GM12865 (cell line): ENCODE measurements at regions not wholly inside any gene's neighbourhood (a gene's known extent, or its start where the extent isn't known, plus 50 kb on each side); places are given as distances from the start of the nearest gene placed in this dataset.

Source experiments
- DNase-seq: peaks from one replicate; pipeline ENCODE4 v3.0.0; 2010; ENCODE audit warnings: low read depth
- H3K4me3 ChIP-seq: 2 replicates; pipeline ENCODE4 v1.5.1; 2011; ENCODE audit warnings: mild to moderate bottlenecking, low read depth, low read length, control low read depth
- TF ChIP-seq, protein P1 (sequence below): IDR thresholded peaks from 2 replicates; pipeline ENCODE4 v1.5.1; 2011; ENCODE audit warnings: low read length, control low read depth, low read depth, inconsistent platforms; ENCODE audit not compliant: insufficient read depth; ENCODE audit errors: missing control alignments

- DNase-seq: no peak
- TF ChIP-seq, protein P1, sequence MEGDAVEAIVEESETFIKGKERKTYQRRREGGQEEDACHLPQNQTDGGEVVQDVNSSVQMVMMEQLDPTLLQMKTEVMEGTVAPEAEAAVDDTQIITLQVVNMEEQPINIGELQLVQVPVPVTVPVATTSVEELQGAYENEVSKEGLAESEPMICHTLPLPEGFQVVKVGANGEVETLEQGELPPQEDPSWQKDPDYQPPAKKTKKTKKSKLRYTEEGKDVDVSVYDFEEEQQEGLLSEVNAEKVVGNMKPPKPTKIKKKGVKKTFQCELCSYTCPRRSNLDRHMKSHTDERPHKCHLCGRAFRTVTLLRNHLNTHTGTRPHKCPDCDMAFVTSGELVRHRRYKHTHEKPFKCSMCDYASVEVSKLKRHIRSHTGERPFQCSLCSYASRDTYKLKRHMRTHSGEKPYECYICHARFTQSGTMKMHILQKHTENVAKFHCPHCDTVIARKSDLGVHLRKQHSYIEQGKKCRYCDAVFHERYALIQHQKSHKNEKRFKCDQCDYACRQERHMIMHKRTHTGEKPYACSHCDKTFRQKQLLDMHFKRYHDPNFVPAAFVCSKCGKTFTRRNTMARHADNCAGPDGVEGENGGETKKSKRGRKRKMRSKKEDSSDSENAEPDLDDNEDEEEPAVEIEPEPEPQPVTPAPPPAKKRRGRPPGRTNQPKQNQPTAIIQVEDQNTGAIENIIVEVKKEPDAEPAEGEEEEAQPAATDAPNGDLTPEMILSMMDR: no peak
- H3K4me3 ChIP-seq: no peak overlapping the region
These were observed 311.7 kb upstream of the TLE3 start for GRCh38 chr15:70409388-70409787.

DNA sequence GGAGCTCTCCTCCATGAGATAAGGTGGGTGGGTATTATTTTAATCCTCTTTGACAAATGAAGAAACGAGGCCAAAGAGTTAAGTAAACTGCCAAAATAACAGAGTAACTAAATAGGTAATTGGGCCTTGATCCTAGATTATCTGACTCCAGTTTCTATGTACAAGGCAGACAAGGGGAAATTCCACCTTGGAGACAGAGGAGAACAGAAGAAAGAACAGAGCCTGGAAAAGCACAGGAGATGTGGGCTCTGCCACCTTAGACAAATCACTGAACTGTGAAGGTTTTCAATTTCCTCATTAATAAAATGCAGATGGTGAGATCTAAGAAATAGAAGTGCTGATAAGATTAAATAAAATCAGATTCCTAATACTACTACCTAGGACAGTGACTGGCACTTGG, 310.2 kb upstream of the TLE3 start:
- TF ChIP-seq, protein P1: no peak

GRCh38 chr15:70407336-70407670, 309.6 kb upstream of the TLE3 start:
- no peak overlapping the region for H3K4me3 ChIP-seq
- DNase-seq: no peak
- TF ChIP-seq, protein P1: no peak

More for the DNA sequence above, 310.2 kb upstream of the TLE3 start:
- no peak overlapping the region for H3K4me3 ChIP-seq
- no peak for DNase-seq

GRCh38 chr15:70406617-70407335, 309.1 kb upstream of the TLE3 start:
- H3K4me3 ChIP-seq: no peak overlapping the region
- TF ChIP-seq, protein P1: no peak
- DNase-seq: no peak

DNA sequence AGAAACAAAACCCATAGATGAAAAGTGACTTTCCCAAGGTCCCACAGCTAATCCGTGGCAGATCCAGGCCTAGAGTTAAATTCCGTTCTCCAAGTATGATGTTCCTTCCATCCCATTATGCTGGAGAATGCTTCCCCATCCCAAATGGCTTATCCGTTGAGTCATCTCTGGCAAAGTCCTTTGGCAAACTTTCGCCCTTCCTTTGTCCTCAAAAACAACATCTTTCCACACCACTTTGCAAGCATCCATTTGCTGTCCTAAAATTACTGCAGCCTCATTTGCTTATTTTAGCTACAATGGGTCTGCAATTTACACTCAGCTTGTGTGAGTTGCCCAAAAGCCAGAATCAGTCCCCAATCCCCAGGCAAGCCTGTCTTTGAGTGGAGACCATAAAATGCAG, 304.0 kb upstream of the TLE3 start:
- H3K4me3 ChIP-seq: no peak overlapping the region
- TF ChIP-seq, protein P1: no peak
- no peak for DNase-seq

GRCh38 chr15:70400766-70401541, 303.2 kb upstream of the TLE3 start:
- no peak for DNase-seq
- no peak overlapping the region for H3K4me3 ChIP-seq
- TF ChIP-seq, protein P1: no peak
